Natural killer cell (primary cell): ENCODE measurements at regions not wholly inside any gene's neighbourhood (a gene's known extent, or its start where the extent isn't known, plus 50 kb on each side); places are given as distances from the start of the nearest gene placed in this dataset.

Experiments
- ATAC-seq, 3 donors: fragments of 150-1000 bp in 2 of 3; fragments of 200-7000 bp in 1 of 3; cut with Tn5 transposase; 1 replicate in 1 of 3; 2 replicates in 2 of 3; pipeline ENCODE4 v1.10.0; 2021; ENCODE audit warnings: mild to moderate bottlenecking in 2 of 3, moderate library complexity in 2 of 3
- DNase-seq, 2 donors: peaks; one replicate each; pipeline versions ENCODE4 v3.0.0 to v3.0.0-alpha.2; 2013 to 2021; ENCODE audit warnings: mixed read lengths in 1 of 2
- H3K27ac ChIP-seq: one replicate; pipeline ENCODE4 v1.5.1; 2013; ENCODE audit warnings: mild to moderate bottlenecking, low read length
- H3K27me3 ChIP-seq: one replicate; pipeline ENCODE4 v1.6.1; 2013; ENCODE audit warnings: low read length; ENCODE audit not compliant: control insufficient read depth, insufficient read depth
- H3K36me3 ChIP-seq: one replicate; pipeline ENCODE4 v1.6.1; 2013; ENCODE audit warnings: low read length; ENCODE audit not compliant: control insufficient read depth, insufficient read depth
- H3K4me1 ChIP-seq: one replicate; pipeline ENCODE4 v1.6.1; 2013; ENCODE audit warnings: low read length; ENCODE audit not compliant: control insufficient read depth, insufficient read depth
- H3K4me3 ChIP-seq: one replicate; pipeline ENCODE4 v1.5.1; 2013; ENCODE audit warnings: low read length
- H3K9me3 ChIP-seq: one replicate; pipeline ENCODE4 v1.6.1; 2013; ENCODE audit warnings: low read length; ENCODE audit not compliant: control insufficient read depth, insufficient read depth
- H3K27ac Mint-ChIP-seq, 2 donors: one replicate each; pipeline ENCODE4 v1.8.0; 2022; ENCODE audit warnings: mild to moderate bottlenecking in 2 of 2, mixed read lengths in 2 of 2, moderate library complexity in 1 of 2
- H3K27me3 Mint-ChIP-seq, 2 donors: one replicate each; pipeline ENCODE4 v1.8.0; 2022; ENCODE audit warnings: low read depth in 2 of 2, mixed read lengths in 2 of 2
- H3K36me3 Mint-ChIP-seq: one replicate; pipeline ENCODE4 v1.8.0; 2022; ENCODE audit warnings: mixed read lengths
- H3K4me1 Mint-ChIP-seq, 2 donors: one replicate each; pipeline ENCODE4 v1.8.0; 2022; ENCODE audit warnings: mixed read lengths in 2 of 2
- H3K4me3 Mint-ChIP-seq: one replicate; pipeline ENCODE4 v1.8.0; 2022; ENCODE audit warnings: mild to moderate bottlenecking, moderate library complexity, mixed read lengths
- H3K9me3 Mint-ChIP-seq, 2 donors: one replicate each; pipeline ENCODE4 v1.8.0; 2022; ENCODE audit warnings: mixed read lengths in 2 of 2
- WGBS: methylation state at CpG from one replicate; pipeline ENCODE4 v1.1.7; 2013; ENCODE audit warnings: missing lambda C conversion rate; ENCODE audit not compliant: insufficient coverage; 5-methylcytosine and 5-hydroxymethylcytosine counted together
- intact Hi-C: fragments of 100-400 bp; cut with micrococcal nuclease; formaldehyde crosslinking; loops from one replicate; pipeline ENCODE4 v1.14.2; 2022
- TF ChIP-seq, protein P1 (sequence below): fragments of 200-600 bp; IDR thresholded peaks from one replicate; pipeline ENCODE4 v1.8.0; 2022; ENCODE audit warnings: antibody characterized with exemption

DNA sequence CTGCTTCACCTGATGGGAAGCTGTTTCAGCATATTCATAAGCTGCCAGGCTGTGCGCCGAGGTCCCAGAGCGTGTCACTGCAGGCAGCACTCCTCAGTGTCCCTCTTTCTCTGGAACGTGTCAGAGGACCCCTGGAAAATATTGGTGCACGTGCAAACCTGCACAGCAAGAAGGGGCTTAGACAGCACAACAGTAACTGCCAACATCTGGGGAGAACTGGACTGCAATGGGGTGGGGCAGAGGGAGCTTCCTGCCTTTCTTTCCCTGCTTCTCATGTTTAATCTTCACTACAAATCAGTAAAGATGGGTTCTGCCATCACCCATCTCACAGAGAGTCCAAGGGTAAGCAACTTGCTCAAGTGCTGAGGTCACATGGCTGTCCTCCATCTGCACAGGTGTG is 86.5 kb upstream of the GPR26 start:
- intact Hi-C loops = no loop called here
- 73% methylated on average over 5 of the region's 5 CpGs for WGBS

DNA sequence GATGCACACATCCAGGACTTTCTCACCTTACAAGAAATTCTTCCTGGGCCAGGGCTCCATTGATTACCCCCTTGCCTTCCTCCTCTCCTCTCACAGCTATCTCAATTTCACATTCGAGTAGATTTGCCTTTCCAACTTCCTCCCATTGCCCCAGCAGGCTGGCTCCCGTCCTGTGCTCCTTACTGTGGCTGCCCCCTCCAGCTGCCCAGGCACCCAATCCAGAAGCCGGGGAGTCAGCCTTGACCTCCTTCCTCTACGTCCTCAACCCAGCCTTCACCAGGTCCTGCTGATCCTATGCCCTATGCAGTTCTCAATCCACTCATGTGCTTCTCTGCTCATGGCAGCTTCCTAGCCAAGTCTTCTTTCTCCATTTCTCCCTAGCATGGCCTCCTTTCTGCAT is 85.7 kb upstream of the GPR26 start:
- no peaks in the 10 kb centered on the region for H3K9me3 ChIP-seq
- H3K27ac Mint-ChIP-seq = no peak overlapping the region
- H3K4me3 ChIP-seq = no peak overlapping the region
- ATAC-seq (no peak), DNase-seq (no peak)
- no peaks in the 10 kb centered on the region for H3K4me1 Mint-ChIP-seq
- peaks cover 10% of the 10 kb centered on the region for H3K27me3 ChIP-seq
- H3K9me3 Mint-ChIP-seq = no peaks in the 10 kb centered on the region
- H3K4me1 ChIP-seq = no peaks in the 10 kb centered on the region
- no peaks in the 10 kb centered on the region for H3K36me3 Mint-ChIP-seq
- TF ChIP-seq, protein P1, sequence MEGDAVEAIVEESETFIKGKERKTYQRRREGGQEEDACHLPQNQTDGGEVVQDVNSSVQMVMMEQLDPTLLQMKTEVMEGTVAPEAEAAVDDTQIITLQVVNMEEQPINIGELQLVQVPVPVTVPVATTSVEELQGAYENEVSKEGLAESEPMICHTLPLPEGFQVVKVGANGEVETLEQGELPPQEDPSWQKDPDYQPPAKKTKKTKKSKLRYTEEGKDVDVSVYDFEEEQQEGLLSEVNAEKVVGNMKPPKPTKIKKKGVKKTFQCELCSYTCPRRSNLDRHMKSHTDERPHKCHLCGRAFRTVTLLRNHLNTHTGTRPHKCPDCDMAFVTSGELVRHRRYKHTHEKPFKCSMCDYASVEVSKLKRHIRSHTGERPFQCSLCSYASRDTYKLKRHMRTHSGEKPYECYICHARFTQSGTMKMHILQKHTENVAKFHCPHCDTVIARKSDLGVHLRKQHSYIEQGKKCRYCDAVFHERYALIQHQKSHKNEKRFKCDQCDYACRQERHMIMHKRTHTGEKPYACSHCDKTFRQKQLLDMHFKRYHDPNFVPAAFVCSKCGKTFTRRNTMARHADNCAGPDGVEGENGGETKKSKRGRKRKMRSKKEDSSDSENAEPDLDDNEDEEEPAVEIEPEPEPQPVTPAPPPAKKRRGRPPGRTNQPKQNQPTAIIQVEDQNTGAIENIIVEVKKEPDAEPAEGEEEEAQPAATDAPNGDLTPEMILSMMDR = no peak
- H3K36me3 ChIP-seq = no peaks in the 10 kb centered on the region
- WGBS = 45% methylated on average over 4 of the region's 4 CpGs
- H3K27ac ChIP-seq = no peak overlapping the region
- H3K27me3 Mint-ChIP-seq = peaks cover 25 to 35% of the 10 kb centered on the region in 2 donors
- intact Hi-C loops = no loop called here
- H3K4me3 Mint-ChIP-seq = no peak overlapping the region

More for the DNA sequence above, 86.5 kb upstream of the GPR26 start:
- H3K36me3 ChIP-seq = no peaks in the 10 kb centered on the region
- no peak overlapping the region for H3K27ac Mint-ChIP-seq
- H3K9me3 ChIP-seq = no peaks in the 10 kb centered on the region
- peaks cover 10% of the 10 kb centered on the region for H3K27me3 ChIP-seq
- no peak overlapping the region for H3K27ac ChIP-seq
- no peaks in the 10 kb centered on the region for H3K4me1 ChIP-seq
- no peaks in the 10 kb centered on the region for H3K36me3 Mint-ChIP-seq
- no peaks in the 10 kb centered on the region for H3K9me3 Mint-ChIP-seq
- H3K4me1 Mint-ChIP-seq = no peaks in the 10 kb centered on the region
- H3K4me3 Mint-ChIP-seq = no peak overlapping the region
- no peak for DNase-seq
- peaks cover 19 to 30% of the 10 kb centered on the region in 2 donors for H3K27me3 Mint-ChIP-seq
- no peak for ATAC-seq
- no peak overlapping the region for H3K4me3 ChIP-seq
- TF ChIP-seq, protein P1 = no peak

DNA sequence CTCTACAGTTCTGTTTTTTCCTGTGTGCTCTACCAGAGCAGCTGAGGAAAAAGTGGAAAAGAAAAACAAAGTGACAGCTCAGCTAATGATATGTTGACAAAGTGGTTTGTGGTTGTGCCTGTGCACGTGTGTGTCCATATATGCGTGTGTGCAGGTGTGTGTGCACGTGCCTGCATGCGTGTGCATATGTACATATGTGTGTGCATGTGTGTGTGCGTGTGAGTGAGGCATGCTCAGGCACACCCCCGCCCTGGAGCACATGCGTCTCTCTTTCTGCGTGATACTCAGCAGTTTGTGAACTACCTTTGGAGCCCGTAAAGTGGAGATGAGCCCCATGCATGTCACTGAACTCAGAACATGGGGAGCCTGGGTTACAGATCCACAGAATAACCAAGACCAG is 84.5 kb upstream of the GPR26 start:
- Mint-ChIP-seq H3K4me3 (no peak overlapping the region), H3K27me3 (peaks cover 25 to 43% of the 10 kb centered on the region in 2 donors)
- WGBS = 58% methylated on average over 9 of the region's 9 CpGs

More for the DNA sequence above, 84.5 kb upstream of the GPR26 start:
- no peaks in the 10 kb centered on the region for H3K4me1 ChIP-seq
- Mint-ChIP-seq H3K9me3 (no peaks in the 10 kb centered on the region), H3K36me3 (no peaks in the 10 kb centered on the region), H3K4me1 (no peaks in the 10 kb centered on the region), H3K27ac (no peak overlapping the region)
- no peak for ATAC-seq
- intact Hi-C loops = loop anchor here (1.0 kb wide), 1 partner anchor 386 kb away; no protein-coding TSS in a partner anchor
- no peak overlapping the region for H3K4me3 ChIP-seq
- H3K9me3 ChIP-seq = no peaks in the 10 kb centered on the region
- TF ChIP-seq, protein P1 = no peak
- DNase-seq = no peak
- no peak overlapping the region for H3K27ac ChIP-seq
- H3K27me3 ChIP-seq = peaks cover 10% of the 10 kb centered on the region
- H3K36me3 ChIP-seq = no peaks in the 10 kb centered on the region
